ENCODE measurements at regions not wholly inside any gene's neighbourhood (a gene's known extent, or its start where the extent isn't known, plus 50 kb on each side); places are given as distances from the start of the nearest gene placed in this dataset.

DNA sequence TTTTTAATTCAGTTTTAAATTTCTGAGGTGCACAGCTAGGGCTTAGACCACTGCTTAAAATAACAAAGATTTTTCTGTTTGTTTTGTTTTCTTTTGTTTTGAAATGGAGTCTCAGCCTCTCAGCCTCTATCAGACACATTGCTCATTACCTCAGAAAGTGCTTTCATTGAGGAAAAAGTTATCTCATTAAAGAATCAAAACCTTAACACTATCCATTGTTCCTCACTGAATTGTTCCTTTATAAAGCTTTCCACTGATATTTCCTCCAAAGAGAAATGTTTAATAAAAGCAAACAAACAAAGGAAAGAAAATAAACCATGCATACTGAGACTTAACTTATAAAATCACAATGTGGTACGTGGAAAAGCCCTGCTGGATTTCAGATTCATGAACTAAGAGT lies 63.8 kb downstream of the SIPA1L2 start:
- TF ChIP-seq, protein P1, sequence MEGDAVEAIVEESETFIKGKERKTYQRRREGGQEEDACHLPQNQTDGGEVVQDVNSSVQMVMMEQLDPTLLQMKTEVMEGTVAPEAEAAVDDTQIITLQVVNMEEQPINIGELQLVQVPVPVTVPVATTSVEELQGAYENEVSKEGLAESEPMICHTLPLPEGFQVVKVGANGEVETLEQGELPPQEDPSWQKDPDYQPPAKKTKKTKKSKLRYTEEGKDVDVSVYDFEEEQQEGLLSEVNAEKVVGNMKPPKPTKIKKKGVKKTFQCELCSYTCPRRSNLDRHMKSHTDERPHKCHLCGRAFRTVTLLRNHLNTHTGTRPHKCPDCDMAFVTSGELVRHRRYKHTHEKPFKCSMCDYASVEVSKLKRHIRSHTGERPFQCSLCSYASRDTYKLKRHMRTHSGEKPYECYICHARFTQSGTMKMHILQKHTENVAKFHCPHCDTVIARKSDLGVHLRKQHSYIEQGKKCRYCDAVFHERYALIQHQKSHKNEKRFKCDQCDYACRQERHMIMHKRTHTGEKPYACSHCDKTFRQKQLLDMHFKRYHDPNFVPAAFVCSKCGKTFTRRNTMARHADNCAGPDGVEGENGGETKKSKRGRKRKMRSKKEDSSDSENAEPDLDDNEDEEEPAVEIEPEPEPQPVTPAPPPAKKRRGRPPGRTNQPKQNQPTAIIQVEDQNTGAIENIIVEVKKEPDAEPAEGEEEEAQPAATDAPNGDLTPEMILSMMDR (IDR thresholded peaks at IDR 0.05; ENCODE audit: low read depth, low read length), result no peak
- H3K4me3 ChIP-seq (ENCODE audit: low read depth, low read length), result no peak overlapping the region

DNA sequence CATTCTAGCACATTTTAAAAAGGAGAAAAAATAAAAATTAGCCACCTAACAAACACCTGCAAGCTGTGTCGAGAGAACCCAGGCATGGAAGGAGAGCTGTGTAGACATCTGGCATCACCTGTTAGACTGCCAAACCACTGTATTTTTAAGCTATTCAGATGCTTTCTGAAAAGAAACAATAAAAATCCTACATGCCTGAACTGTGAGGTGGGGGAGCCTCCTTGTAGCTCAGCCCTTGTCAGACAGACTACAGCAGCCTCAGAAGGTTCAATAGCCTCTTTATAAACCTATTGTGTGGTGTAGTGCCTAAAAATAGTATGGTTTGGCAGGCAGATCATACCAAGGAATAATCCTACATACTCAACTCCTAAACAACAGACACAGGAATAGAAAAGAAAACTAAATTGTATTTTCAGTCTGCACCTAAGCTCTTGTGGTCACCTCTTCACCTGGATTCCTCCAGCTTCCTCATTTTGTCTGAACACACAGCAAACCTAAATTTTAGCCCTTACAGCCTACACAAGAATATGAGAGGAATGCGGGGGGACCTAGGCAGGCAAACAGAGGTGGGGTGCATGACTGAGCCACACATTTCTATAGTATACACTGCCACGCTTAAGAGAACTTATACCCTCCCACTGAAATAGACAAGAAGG lies 67.0 kb downstream of the SIPA1L2 start:
- TF ChIP-seq, protein P1 (IDR thresholded peaks at IDR 0.05; ENCODE audit: low read depth, low read length), result no peak

DNA sequence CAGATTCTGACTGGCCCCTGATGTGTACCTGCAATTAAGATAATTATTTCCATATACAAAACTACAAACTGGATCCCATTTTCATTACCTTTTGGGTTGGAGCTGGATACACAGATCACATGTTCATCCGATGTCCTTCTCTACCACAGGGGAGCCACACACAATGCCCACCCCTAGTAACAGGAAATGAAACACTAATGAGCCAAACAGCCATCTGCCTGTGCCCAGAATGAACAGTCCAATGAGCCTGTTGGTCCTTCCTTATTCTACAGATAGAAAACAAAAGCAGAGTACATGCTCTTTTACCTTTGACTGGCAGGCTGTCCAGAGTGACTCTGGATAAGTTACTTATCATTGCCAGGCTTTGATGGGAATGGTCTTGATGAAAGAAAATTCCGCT lies 68.6 kb downstream of the SIPA1L2 start:
- TF ChIP-seq, protein P1 (IDR thresholded peaks at IDR 0.05; ENCODE audit: low read depth, low read length), result no peak

More for the DNA sequence above, 67.0 kb downstream of the SIPA1L2 start:
- no peak overlapping the region for H3K4me3 ChIP-seq (ENCODE audit: low read depth, low read length)

DNA sequence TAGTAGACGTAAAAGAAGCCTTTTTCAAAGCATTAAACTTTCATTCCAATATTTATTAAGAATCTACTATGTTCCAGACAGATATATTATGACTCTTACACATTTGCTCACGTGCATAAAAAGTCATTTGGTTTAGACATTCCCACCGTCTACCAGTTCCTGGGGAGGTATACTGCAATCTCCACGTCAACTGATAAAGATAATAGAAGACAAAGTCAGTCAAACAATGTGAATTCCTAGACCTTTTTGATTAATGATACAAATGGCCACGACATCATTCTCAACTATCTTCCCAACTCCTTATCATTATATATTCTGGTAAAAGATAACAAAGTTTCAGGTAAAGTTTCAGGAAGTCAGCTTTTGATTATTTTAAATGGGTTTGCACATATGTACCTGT lies 69.0 kb downstream of the SIPA1L2 start:
- TF ChIP-seq, protein P1 (IDR thresholded peaks at IDR 0.05; ENCODE audit: low read depth, low read length), result no peak

More for the DNA sequence above, 68.6 kb downstream of the SIPA1L2 start:
- H3K4me3 ChIP-seq (ENCODE audit: low read depth, low read length), result no peak overlapping the region

DNA sequence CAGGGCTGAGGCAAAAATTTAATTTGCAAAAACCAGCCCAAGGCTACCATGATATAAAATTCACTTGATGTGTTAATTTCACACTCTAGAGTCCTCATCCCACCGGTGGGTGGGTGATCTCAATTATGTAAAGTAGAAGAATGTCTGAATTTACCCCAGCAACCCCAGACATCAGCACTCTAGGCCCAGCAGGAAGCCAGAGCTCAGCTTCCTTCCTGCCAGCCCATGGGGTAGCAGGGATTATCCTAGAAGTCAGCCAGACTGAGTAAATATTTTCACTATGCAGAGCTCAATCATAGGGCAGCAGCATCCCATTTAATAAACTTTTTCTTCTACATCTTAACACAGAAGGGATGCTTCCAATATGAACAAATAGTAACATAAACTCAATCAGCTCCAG lies 71.0 kb downstream of the SIPA1L2 start:
- H3K4me3 ChIP-seq (ENCODE audit: low read depth, low read length), result no peak overlapping the region
- TF ChIP-seq, protein P1 (IDR thresholded peaks at IDR 0.05; ENCODE audit: low read depth, low read length), result no peak

More for the DNA sequence above, 69.0 kb downstream of the SIPA1L2 start:
- no peak overlapping the region for H3K4me3 ChIP-seq (ENCODE audit: low read depth, low read length)

DNA sequence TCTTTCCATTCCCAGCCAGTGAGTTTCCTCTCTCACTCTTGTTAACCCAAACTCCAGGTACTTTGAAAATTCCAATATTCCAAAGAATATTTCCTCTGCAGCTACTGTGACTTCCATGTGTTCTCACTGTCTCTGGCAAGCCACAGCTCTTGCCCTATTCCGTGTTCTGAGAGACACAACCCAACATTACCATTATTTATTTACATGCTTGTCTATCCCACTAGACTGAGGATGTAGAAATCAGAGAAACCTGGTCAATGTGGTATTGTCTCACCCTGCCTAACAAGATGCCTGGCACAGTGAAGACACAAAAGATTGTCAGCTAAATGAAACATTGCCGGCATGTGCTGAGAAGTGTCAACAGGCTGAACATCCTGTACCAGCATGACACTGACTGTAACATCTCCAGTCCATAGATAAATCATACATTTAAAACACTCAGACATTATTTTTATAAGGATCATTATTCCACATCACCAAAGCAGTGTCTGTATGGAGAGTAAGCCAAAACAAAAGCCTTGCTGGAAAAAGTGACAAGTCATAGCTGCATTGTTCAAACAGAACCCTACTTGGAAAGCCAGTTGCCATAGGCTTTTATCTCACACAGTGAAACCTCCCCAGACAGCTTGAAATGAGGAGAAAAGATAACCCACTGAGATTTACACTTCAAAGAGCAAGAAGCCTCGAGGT lies 72.3 kb downstream of the SIPA1L2 start:
- H3K4me3 ChIP-seq (ENCODE audit: low read depth, low read length), result no peak overlapping the region
- TF ChIP-seq, protein P1 (IDR thresholded peaks at IDR 0.05; ENCODE audit: low read depth, low read length), result no peak

DNA sequence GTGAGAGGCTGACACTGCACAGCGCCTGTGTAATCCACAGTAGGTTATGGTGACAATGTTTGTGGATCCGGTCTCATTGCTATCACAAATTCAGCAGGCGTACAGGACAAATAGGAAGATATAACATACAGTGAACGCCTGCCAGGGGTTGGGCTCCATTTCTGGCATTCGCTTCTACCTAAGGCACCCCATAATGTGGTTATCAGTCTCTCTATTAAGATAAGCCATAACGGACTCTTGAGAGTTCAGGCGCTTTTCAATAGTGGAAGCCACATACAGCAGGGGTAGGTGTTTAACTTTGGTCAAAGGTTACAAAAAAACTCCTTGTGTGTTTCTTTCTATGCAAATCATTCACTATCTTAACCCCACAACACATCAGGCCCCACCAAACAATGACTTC lies 72.8 kb downstream of the SIPA1L2 start:
- TF ChIP-seq, protein P1 (IDR thresholded peaks at IDR 0.05; ENCODE audit: low read depth, low read length), result no peak
- no peak overlapping the region for H3K4me3 ChIP-seq (ENCODE audit: low read depth, low read length)

Measured in WI38 (cell line).